ENCODE measurements at regions not wholly inside any gene's neighbourhood (a gene's known extent, or its start where the extent isn't known, plus 50 kb on each side); places are given as distances from the start of the nearest gene placed in this dataset.
"Not testable (repeated sequence)": the region's sequence is repeated elsewhere in the genome, so short reads cannot be mapped to it uniquely, and the experiment has no call there.

DNA sequence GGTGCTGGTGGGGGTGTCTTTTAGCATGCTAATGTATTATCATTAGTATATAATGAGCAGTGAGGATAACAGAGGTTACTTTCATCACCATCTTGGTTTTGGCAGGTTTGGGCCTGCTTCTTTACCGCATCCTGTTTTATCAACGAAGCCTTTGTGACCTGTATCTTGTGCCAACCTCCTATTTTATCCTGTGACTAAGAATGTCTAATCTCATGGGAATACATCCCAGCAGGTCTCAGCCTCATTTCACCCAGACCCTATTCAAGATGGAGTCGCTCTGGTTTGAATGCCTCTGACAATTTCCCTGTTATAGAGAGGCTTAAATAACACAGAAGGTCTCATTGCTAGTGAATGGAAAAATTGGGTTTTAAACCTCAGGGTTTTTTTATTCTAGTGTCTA, 300.8 kb upstream of the PROX1 start:
- DNase-seq (ENCODE audit: low spot score) = no peak
- intact Hi-C loops (cut with DNase I) = no loop called here

DNA sequence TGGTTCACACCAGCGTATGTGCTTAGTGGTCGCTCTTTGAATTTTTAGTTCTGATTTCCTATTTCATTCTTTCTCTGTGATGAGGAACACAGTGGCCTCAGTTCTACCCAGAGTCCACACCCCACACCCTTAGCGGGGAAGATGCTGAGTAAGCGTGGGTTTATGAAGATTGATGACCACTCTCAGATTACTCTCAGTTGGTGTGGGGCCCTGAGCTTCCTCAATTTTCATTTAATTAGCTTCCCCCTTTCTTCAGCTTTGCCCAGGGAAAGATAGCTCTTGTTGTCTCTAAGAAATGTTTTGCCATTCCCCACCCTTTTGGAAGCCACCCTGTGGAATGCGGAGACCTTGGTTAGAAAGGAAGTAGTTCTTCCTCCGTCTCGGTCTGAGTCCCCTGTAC, 299.9 kb upstream of the PROX1 start:
- intact Hi-C loops (cut with DNase I) = no loop called here
- DNase-seq (ENCODE audit: low spot score) = no peak

DNA sequence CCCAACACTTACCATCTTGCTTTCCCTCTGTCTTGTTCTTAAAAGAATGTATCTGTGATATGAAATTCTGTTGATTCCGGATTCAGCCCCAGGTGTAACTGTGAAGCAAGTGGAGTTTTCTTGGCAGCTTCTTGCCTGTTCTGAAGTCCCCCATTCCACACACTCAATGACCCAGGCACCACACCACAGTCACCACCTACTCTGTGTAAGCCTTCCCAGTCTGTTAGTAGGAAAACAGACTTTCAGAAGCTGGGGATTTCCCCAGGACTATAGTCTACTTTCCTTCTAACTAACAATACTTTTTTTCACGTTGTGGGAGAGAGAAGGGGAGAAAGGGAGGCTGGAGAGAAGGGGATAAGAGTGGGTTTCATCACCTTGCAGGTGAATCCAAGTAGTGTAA, 299.1 kb upstream of the PROX1 start:
- no peak for DNase-seq (ENCODE audit: low spot score)
- intact Hi-C loops (cut with DNase I) = no loop called here

DNA sequence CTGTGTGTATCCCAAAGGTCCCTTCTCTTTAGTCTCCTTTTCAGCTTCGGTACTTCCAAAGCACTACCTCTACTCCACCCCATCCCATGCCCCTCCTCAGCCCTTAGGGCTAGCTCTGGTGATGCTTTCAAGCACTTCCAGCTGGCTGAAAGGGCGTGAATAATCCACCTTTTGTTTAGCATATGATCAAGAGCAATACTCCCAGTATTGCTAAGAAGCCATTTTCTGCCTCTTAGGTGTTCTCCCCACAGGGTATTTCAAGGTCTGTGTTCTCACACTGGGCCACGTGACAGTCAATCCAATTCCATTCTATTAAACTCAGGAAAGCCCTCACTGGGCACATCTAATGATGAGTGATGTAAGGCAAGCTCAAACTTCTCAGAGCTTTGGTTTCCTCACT, 298.5 kb upstream of the PROX1 start:
- no peak for DNase-seq (ENCODE audit: low spot score)
- intact Hi-C loops (cut with DNase I) = no loop called here

DNA sequence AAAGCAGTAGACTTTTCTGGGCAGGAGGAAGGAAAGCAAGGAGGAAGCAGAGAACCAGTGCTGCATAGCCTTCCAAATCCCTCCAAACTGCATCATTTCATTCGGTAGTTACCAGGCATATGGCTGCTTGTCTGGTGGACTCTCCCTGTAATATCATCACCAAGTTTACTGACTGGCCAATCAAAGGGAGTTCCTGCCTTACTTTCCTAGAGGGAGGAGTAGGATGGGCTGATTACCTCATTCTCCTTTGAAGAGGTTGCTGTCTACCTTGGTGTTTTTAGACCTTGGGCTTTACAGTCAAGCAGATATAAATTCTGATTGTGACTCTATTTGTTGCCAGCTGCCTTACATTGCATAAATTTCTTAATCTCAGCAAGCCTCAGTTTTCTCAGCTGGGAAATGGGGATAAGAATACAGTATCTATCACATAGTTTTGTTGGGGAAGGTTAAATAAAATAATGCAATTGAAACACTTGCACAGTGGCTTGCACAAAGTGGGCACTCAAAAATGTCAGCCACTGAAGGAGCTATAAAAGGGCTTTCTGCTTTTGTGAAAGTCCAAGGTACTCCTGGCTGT, 297.3 kb upstream of the PROX1 start:
- intact Hi-C loops (cut with DNase I) = no loop called here
- no peak for DNase-seq (ENCODE audit: low spot score)

DNA sequence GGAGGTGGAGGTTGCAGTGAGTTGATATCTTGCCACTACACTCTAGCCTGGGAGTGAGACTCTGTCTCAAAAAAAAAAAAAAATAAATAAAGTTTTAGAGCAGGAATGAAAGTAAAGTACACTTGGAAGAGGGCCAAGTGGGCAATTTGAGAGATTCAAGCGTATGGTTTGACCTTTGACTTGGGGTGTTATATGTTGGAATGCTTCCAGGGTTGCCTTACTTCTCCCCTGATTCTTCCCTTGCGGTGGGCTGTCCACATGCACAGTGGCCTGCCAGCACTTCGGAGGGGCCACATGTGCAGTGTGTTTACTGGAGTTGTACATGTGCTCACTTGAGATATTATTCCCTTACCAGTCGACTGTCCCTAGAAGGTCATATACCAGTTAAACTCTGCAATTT, 295.5 kb upstream of the PROX1 start:
- intact Hi-C loops (cut with DNase I) = no loop called here
- no peak for DNase-seq (ENCODE audit: low spot score)

DNA sequence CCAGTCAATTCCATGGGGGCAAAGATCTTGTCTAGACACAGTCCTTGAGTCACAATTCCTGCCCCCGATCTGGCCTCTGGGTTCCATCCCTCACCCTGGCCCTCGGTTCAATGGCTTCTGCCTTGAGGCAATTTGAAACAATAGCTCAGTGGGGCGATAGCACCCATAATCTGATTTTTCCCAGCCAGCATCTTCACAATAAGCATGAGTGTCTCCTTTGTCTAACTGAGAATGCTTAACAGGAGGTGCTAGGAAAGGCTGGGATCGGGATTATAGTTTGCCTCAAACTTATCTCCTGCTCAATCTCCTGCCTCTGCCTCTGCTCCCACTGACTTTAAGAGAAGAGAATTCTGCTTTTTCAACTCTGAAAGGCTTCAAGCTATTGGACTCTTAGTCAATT, 293.9 kb upstream of the PROX1 start:
- DNase-seq (ENCODE audit: low spot score) = no peak
- intact Hi-C loops (cut with DNase I) = no loop called here

DNA sequence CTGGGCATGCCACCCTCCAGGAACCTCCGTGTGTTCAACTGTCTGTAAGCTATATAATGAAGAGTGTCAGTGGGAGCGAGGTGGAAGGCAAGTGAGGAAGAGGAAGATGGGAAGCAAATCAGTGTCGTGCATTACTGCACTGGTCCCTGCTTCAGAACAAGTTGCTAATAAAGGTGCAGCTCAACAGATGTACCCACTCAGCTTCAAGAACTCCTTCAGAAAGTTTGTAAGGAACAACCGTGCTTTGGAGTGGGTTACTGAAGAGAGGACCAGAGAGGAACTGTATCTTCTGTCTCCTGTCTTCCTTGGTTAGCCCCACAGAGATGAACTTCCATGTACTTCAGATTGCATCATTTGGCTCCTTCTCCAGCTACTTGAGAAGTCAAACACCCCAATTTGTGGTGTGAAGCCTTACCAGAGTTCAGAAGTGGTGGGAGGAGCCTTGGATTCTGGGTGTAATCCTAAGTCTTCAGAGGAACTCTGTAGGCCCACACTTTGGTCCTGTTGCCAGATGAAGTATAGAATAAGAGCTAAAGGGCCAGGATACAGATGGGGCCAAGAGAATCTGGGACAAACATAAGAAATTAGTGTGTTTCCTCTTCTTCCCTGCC, 290.5 kb upstream of the PROX1 start:
- DNase-seq (ENCODE audit: low spot score) = no peak
- intact Hi-C loops (cut with DNase I) = no loop called here

DNA sequence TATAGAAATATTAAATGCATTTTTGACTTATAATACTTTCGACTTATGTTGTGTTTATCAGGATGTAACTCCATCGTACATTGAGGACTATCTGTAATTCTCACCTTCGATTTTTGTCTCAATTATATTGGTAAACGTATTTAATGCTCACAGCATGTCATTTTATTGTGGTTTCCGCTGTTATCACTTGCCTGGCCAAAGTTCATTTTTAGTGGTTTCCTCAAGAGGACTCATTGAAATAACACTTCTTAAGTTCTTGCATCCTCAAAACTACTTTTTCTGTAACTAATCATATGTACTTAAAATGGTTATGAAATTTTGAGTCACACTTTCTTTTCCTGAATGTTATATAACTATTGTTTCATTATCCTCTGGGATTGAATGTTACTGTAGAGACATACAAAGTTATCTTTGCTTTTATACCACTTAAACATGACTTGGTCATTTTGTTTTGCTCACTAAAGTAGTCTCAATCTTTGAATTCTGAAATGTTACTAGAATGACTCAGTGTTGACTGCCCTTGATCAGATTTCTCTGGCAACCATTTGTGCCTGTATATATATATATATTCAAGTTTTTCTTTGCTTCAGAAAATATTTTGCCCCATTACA, 289.6 kb upstream of the PROX1 start:
- intact Hi-C loops (cut with DNase I) = no loop called here
- no peak for DNase-seq (ENCODE audit: low spot score)

DNA sequence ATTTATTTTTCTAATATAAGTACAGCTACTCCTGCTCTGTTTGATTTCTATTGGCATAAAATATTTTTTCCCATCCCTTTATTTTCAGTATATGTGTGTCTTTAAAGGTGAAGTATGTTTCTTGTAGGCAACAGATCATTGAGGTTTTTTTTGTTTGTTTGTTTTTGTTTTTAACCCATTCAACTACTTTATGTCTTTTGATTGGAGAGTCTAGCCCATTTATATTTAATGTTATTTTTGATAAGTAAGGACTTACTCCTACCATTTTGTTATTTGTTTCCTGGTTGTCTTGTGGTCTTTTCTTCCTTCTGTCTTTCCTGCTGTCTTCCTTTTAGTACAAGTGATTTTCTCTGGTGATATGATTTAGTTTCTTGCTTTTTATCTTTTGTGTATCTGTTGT, 285.1 kb upstream of the PROX1 start:
- intact Hi-C loops (cut with DNase I) = no loop called here
- no peak for DNase-seq (ENCODE audit: low spot score)

DNA sequence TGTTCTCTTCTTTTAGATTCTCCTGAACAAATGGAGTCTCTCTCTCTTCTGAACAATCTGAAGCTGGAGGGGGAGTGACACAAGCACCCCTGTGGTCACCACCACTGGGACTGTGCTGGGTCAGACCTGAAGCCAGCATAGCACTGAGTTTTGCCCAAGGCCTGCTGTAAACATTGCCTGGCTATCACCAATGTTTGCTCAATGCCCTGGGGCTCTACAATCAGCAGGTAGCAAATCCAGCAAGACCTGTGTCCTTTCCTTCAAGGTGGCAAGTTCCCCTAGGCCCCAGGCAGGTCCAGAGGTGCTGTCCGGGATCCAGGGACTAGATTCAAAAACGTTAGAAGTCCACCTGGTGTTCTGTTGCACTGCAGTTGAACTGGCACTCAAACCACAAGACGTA, 282.8 kb upstream of the PROX1 start:
- intact Hi-C loops (cut with DNase I) = no loop called here
- no peak for DNase-seq (ENCODE audit: low spot score)

DNA sequence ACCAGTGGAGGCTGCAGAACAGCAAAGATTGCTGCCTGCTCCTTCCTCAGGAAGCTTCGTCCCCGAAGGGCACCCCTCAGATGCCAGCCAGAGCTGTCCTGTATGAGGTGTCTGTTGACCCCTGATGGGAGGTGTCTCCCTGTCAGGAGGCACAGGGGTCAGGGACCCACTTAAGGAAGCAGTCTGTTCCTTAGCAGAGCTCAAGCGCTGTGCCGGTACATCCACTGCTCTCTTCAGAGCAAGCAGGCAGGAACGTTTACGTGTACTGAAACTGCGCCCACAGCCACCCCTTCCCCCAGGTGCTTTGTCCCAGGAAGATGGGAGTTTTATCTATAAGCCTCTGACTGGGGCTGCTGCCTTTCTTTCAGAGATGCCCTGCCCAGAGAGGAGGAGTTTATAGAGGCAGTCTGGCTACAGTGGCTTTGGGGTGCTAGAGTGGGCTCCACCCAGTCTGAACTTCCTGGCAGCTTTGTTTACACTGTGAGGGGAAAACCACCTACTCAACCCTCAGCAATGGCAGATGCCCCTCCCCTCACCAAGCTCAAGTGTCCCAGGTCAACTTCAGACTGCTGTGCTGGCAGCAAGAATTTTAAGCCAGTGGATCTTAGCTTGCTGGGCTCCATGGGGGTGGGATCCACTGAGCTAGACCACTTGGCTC, 275.8 kb upstream of the PROX1 start:
- intact Hi-C loops (cut with DNase I); DNase-seq (ENCODE audit: low spot score): not testable (repeated sequence)

DNA sequence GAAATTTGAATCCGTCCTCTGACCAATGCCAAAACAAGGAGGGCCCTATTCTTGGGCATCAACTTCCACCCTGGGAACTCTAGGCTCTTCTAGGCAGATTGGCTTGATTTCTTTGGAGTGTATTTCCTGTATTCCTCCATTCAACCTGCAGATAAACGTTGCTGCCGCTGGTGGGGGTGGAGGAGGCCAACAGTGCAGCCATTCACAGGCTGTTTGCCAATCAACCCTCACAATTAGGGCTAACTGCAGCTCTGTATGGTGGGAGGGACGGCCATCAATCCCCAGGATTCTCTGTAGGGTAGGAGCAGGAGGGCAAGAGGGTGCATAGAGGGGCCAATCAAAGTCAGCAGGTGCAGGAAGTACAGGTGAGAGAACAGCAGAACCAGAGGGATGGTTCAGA, 273.1 kb upstream of the PROX1 start:
- intact Hi-C loops (cut with DNase I) = no loop called here

DNA sequence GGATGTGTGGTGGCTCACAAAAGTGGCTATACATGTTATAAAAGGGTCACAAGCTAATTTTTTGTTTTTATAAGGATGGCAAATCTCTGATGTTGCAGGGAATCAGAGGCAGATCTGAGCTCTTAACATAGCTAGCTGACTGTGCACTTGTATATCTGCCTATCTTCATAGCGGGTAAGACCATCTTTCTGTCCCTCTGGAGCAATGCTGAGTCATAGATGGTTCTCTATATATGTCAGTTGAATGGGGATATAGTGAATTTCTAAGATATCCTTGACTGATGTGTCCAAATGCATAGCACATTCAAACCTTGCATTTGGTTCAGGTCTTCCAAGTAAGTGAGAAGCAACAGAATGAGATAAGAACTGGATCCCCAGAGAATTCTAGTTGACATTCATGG, 272.6 kb upstream of the PROX1 start:
- intact Hi-C loops (cut with DNase I) = no loop called here
- DNase-seq (ENCODE audit: low spot score) = no peak

More for the DNA sequence above, 273.1 kb upstream of the PROX1 start:
- no peak for DNase-seq (ENCODE audit: low spot score)

DNA sequence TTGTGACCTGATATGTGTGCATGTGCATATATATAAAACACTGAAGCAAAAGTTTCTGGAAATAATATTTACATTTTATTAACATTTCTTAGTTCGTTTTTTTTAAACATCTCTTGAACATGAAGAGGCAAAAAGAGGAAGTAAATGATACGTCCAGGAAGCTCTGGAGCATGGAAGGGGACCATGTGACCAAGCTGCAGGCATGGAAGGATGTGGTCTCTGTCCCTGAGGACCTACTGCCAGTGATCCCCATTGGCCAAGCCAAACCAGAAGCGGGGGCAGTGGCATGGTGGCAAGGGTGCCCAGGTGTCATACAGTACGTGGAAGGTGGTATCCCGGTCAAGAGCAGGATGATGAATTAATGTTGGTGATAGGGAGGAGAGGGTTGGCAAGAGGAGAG, 268.3 kb upstream of the PROX1 start:
- intact Hi-C loops (cut with DNase I) = no loop called here
- DNase-seq (ENCODE audit: low spot score) = no peak

DNA sequence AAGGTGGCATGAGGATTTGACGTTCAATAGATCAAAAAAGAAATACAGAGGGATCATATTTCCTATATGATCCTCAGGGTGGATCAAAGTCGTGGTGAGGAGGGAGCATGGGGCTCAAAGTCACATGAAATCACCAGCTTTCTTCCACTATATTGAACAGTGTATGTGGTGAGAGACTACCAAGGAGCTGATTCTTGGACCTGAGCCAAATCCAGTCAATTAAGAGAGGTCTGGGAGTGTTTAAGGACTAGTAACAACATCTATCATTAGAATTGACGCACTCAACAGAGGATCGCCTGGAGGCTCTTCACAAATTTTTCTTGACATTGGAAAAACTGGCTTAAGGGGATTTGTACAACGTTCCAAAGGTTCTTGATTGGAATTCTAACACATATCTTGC, 267.7 kb upstream of the PROX1 start:
- intact Hi-C loops (cut with DNase I) = no loop called here
- no peak for DNase-seq (ENCODE audit: low spot score)

DNA sequence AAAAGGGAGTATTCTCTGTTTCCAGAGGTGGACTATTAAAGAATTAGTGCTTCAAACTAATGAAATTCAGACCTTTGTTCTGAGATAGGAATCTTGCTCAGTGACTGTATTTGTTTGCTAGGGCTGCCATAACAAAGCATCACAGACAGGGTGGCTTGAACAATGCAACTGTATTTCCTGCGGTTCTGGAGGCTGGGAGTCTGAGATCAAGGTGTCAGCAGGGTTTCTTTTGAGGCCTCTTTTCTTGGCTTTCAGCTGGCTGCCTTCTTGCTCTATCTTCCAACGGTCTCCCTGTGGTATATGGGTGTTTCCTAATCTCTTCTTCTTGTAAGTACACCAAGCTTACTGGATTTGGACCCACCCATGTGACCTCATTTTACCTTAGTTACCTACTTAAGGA, 264.6 kb upstream of the PROX1 start:
- DNase-seq (ENCODE audit: low spot score) = no peak
- intact Hi-C loops (cut with DNase I) = no loop called here

DNA sequence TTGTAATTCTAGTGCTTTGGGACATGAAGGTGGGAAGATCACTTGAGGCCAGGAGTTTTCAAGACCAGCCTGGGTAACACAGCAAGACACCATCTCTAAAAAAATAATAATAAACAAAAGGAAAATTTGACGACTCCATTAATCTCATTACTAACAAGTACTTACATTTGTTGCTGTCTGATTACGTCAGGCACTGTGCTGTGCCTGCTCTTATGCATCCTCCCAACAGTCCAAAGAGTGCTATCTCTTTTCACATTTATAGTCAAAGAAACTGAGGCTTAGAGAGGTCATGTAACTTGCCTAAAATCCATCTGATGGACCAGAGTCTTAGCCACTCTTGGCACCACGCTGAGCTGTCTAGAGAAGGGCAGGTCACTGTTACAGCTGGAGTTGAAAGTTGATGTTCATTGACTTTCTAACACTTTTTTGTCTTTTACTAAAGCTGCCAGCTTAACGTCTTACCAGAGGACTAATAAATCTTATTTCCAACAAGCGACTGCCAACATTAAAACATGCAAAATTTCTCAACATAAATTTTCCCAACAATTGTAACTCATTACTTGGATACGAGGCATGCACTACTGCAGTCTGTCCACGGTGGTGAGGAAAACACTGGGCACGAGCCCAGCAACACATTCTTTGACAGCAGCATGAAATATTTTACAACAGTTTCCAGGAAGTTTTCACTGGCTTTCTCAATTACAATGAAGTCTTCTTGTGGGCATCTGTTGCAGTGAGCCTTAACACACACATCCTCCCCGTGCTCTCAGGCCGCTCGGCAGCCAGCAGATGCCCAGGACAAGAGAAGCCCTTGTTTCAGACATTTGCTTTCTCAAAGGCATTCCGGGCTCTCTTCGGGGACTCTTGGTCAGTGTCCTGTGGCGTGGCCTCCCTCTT, 262.9 kb upstream of the PROX1 start:
- DNase-seq (ENCODE audit: low spot score) = no peak

DNA sequence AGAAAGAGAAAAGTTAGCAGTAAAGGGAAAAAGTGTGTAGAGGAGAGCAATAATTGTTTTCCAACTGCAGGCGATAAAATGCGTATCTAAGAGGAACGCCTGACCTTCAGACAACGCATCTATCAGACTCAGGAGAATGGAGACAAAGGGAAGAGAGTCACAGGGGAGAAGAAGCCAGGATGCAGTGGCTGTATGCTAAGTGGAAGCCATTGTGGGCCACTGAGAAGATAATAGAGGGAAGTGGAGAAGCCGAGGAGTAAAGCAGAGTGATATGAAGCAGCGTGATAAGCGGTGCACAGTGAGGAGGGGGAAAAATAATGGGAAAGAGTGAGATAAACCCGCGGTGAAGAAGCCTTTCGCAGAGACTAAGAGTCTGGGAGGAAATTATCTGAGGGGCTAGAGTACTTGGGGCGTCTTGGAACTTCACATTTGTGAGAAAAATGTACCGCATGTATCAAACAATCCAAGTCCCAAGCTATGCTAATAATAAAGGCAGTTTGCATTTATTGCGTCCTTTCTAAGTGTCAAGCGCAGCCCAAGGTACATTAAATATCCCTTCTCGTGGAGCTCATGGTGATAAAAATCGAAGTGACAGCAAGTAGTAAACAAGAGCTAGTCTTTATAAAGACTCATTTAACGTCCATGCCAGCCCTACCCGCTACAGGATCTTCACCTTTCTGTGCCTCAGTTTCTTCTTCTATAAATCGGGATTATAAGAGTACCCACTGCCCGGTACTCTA, 259.8 kb upstream of the PROX1 start:
- intact Hi-C loops (cut with DNase I) = no loop called here
- no peak for DNase-seq (ENCODE audit: low spot score)

More for the DNA sequence above, 262.9 kb upstream of the PROX1 start:
- intact Hi-C loops (cut with DNase I) = no loop called here

All from cardiac septum (tissue), 1 donor.